Endothelial cell of umbilical vein (primary cell): ENCODE measurements at regions not wholly inside any gene's neighbourhood (a gene's known extent, or its start where the extent isn't known, plus 50 kb on each side); places are given as distances from the start of the nearest gene placed in this dataset.

Experiments
- BruUV-seq: library from RNA; stranded (reverse); fragments of 400-500 nt; replicated peaks from 2 replicates; lab custom pipeline; 2021; lab: Mats Ljungman, UMichigan
- CTCF ChIA-PET: fragments of 300-600, 350-600 bp; sonication (Branson Sonifier 250); formaldehyde crosslinking; loops from one replicate; lab custom pipeline; 2021; ENCODE audit warnings: antibody characterized with exemption, inconsistent platforms; lab: Charles Lee
- POLR2A ChIA-PET: fragments of 300-600, 350-600 bp; sonication (Branson Sonifier 250); formaldehyde crosslinking; loops from one replicate; lab custom pipeline; 2021; ENCODE audit warnings: antibody characterized with exemption, inconsistent platforms; lab: Charles Lee
- DNase-seq: peaks from one replicate; pipeline ENCODE4 v3.0.0-alpha.2; 2011; ENCODE audit warnings: low read depth, low spot score
- FAIRE-seq: peaks from 2 replicates; lab custom pipeline; 2011; peaks lifted over from hg19 to GRCh38; lab: Jason Lieb, UNC
- H2AFZ ChIP-seq: 2 replicates; pipeline ENCODE4 v1.6.0; 2012; ENCODE audit warnings: low read depth, low read length, control low read depth, inconsistent platforms
- H3K27ac ChIP-seq: 2 replicates; pipeline ENCODE4 v1.5.1; 2011; ENCODE audit warnings: low read depth, mild to moderate bottlenecking, control low read depth, low read length, moderate library complexity; ENCODE audit not compliant: insufficient read depth
- H3K27me3 ChIP-seq, 2 experiments: 2 replicates each; pipeline versions ENCODE4 v1.6.0 to v1.6.1; 2011; ENCODE audit warnings: low read length in 2 of 2, mixed read lengths in 1 of 2; ENCODE audit not compliant: control insufficient read depth in 2 of 2, insufficient read depth in 2 of 2
- H3K36me3 ChIP-seq, 2 experiments: 2 replicates in 1 of 2; 3 replicates in 1 of 2; pipeline ENCODE4 v1.5.1; 2011; ENCODE audit warnings: low read length in 2 of 2, mild to moderate bottlenecking in 1 of 2, moderate library complexity in 1 of 2; ENCODE audit not compliant: control insufficient read depth in 2 of 2, insufficient read depth in 2 of 2; ENCODE audit errors: extremely low read depth in 1 of 2
- H3K4me1 ChIP-seq: 3 replicates; pipeline ENCODE4 v1.5.1; 2011; ENCODE audit warnings: mild to moderate bottlenecking, low read length; ENCODE audit not compliant: control insufficient read depth, insufficient read depth; ENCODE audit errors: extremely low read depth
- H3K4me2 ChIP-seq: 2 replicates; pipeline ENCODE4 v1.6.1; 2011; ENCODE audit warnings: low read length, control low read depth, mixed read lengths; ENCODE audit not compliant: insufficient read depth
- H3K4me3 ChIP-seq, 3 experiments: fragments of 200-600 bp in 1 of 3; sonication (generic), shearing (Covaris generic) in 1 of 3; replicated peaks in 1 of 3; 2 replicates each; pipeline ENCODE4 v1.5.1; 2011 to 2016; ENCODE audit warnings: control low read depth in 3 of 3, low read length in 3 of 3, mild to moderate bottlenecking in 2 of 3, inconsistent platforms in 1 of 3, low read depth in 1 of 3, moderate library complexity in 1 of 3; ENCODE audit not compliant: insufficient read depth in 1 of 3
- H3K79me2 ChIP-seq: 2 replicates; pipeline ENCODE4 v1.6.0; 2012; ENCODE audit warnings: low read length, inconsistent platforms; ENCODE audit not compliant: control insufficient read depth, insufficient read depth
- H3K9ac ChIP-seq: replicated peaks from 2 replicates; pipeline ENCODE3; 2011; ENCODE audit warnings: low read length, control low read depth; ENCODE audit not compliant: insufficient read depth; ENCODE audit errors: extremely low read depth
- H3K9me1 ChIP-seq: replicated peaks from 3 replicates; pipeline ENCODE4 v1.6.0; 2011; ENCODE audit warnings: mild to moderate bottlenecking, low read length; ENCODE audit not compliant: control insufficient read depth, insufficient read depth; ENCODE audit errors: extremely low read depth
- H3K9me3 ChIP-seq: replicated peaks from 2 replicates; pipeline ENCODE4 v1.5.1; 2012; ENCODE audit warnings: low read length, inconsistent platforms; ENCODE audit not compliant: control insufficient read depth, insufficient read depth
- H4K20me1 ChIP-seq: replicated peaks from 2 replicates; pipeline ENCODE3; 2011; ENCODE audit warnings: mild to moderate bottlenecking, low read length; ENCODE audit not compliant: control insufficient read depth, insufficient read depth; ENCODE audit errors: extremely low read depth
- CTCF ChIP-seq, 2 donors: IDR thresholded peaks; 1 replicate in 1 of 2; 2 replicates in 1 of 2; pipeline ENCODE4 v1.5.1; 2011; ENCODE audit warnings: low read length in 2 of 2, mild to moderate bottlenecking in 2 of 2, moderate library complexity in 2 of 2, control low read depth in 1 of 2, inconsistent platforms in 1 of 2, low read depth in 1 of 2; ENCODE audit not compliant: insufficient read depth in 1 of 2; ENCODE audit errors: extremely low read depth in 1 of 2
- EZH2 ChIP-seq: IDR thresholded peaks from 2 replicates; pipeline ENCODE4 v1.6.1; 2012; ENCODE audit warnings: borderline replicate concordance, low read depth, mild to moderate bottlenecking, moderate library complexity, low read length, inconsistent platforms; ENCODE audit not compliant: severe bottlenecking
- FOS ChIP-seq: IDR thresholded peaks from 2 replicates; pipeline ENCODE4 v1.6.1; 2011; ENCODE audit warnings: mild to moderate bottlenecking, low read length, moderate library complexity, borderline replicate concordance; ENCODE audit not compliant: insufficient read depth
- GATA2 ChIP-seq: IDR thresholded peaks from 2 replicates; pipeline ENCODE4 v1.7.0; 2011; ENCODE audit warnings: low read depth, mild to moderate bottlenecking, moderate library complexity, mixed read lengths, low read length; ENCODE audit not compliant: insufficient read length, insufficient read depth
- JUN ChIP-seq: IDR thresholded peaks from 2 replicates; pipeline ENCODE4 v1.6.1; 2011; ENCODE audit warnings: borderline replicate concordance, low read depth; ENCODE audit not compliant: insufficient read length, insufficient read depth
- MAX ChIP-seq: IDR thresholded peaks from 2 replicates; pipeline ENCODE4 v1.6.1; 2011; ENCODE audit not compliant: insufficient read depth, insufficient read length
- MYC ChIP-seq: IDR thresholded peaks from one replicate; pipeline ENCODE4 v1.6.1; 2011; ENCODE audit warnings: mild to moderate bottlenecking, low read depth, low read length
- POLR2A ChIP-seq: IDR thresholded peaks from 2 replicates; pipeline ENCODE4 v1.6.1; 2012; ENCODE audit warnings: low read depth, mild to moderate bottlenecking, control low read depth, low read length
- POLR2AphosphoS5 ChIP-seq: IDR thresholded peaks from 2 replicates; pipeline ENCODE4 v1.6.1; 2012; ENCODE audit warnings: low read depth, mild to moderate bottlenecking, control low read depth, low read length, moderate library complexity; ENCODE audit not compliant: insufficient read depth
- dilution Hi-C: fragments of 300-500 bp; cut with MboI; formaldehyde crosslinking; loops from one replicate; pipeline ENCODE4 v1.15.0; 2019; ENCODE audit warnings: low sequenced_read_pairs; ENCODE audit not compliant: extremely low pct_ligation_motif_present
- intact Hi-C: fragments of 100-400 bp; cut with micrococcal nuclease; formaldehyde crosslinking; loops from one replicate; pipeline ENCODE4 v1.10.0; 2022

DNA sequence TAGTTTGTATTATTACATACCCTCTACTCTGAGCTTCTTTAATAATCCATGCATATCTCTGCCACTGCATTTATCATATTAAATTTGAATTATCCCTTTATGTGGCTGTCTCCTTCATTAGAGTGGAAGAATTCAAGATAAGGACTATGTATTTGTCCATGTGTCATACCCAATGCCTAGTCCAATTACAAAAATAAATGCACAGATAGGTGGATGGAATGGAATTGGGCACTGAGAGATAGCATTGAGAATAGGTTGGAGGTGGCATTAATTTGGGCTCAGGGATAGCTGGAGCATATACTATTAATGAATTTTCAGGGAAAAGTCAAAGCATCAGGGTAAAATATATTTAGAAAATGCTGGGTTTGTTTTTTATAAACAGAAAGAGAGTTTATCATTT, 893.2 kb downstream of the EPHA4 start:
- CTCF ChIA-PET: no interaction called here
- H3K27me3 ChIP-seq: no peaks in the 10 kb centered on the region
- dilution Hi-C loops (no loop called here), intact Hi-C loops (no loop called here)
- TF ChIP-seq EZH2 (no peak), POLR2A (no peak), JUN (no peak), FOS (no peak)
- H3K4me3 ChIP-seq: no peak overlapping the region
- no peak overlapping the region for H3K27ac ChIP-seq
- FAIRE-seq (no peak), DNase-seq (no peak)
- POLR2A ChIA-PET: no interaction called here
- H3K4me1 ChIP-seq: no peaks in the 10 kb centered on the region
- H3K4me2 ChIP-seq: no peak overlapping the region
- no peaks in the 10 kb centered on the region for H3K9me1 ChIP-seq
- H4K20me1 ChIP-seq: no peaks in the 10 kb centered on the region
- H3K79me2 ChIP-seq: no peaks in the 10 kb centered on the region
- no peak overlapping the region for H2AFZ ChIP-seq
- BruUV-seq: no TSS peak
- no peaks in the 10 kb centered on the region for H3K36me3 ChIP-seq
- no peaks in the 10 kb centered on the region for H3K9me3 ChIP-seq
- no peak overlapping the region for H3K9ac ChIP-seq

GRCh38 chr2:220682616-220683015, 889.5 kb downstream of the EPHA4 start:
- Histone ChIP-seq H3K4me1 (no peaks in the 10 kb centered on the region), H3K79me2 (no peaks in the 10 kb centered on the region), H2AFZ (no peak overlapping the region), H3K9me1 (no peaks in the 10 kb centered on the region), H3K9me3 (no peaks in the 10 kb centered on the region), H3K4me2 (no peak overlapping the region), H3K4me3 (no peak overlapping the region), H3K9ac (no peak overlapping the region), H3K27ac (no peak overlapping the region), H3K27me3 (no peaks in the 10 kb centered on the region), H3K36me3 (no peaks in the 10 kb centered on the region), H4K20me1 (no peaks in the 10 kb centered on the region)
- intact Hi-C loops (loop anchor here (10.0 kb wide), 3 partner anchors 602 to 1042 kb away; no protein-coding TSS in a partner anchor), dilution Hi-C loops (no loop called here)
- DNase-seq (no peak), FAIRE-seq (no peak)
- BruUV-seq: no TSS peak
- ChIA-PET POLR2A (no interaction called here), CTCF (no interaction called here)
- TF ChIP-seq EZH2 (no peak), POLR2AphosphoS5 (no peak), FOS (no peak), MAX (no peak), MYC (no peak), JUN (no peak), CTCF (IDR thresholded peaks at IDR 0.05; ENCODE audit: extremely low read depth in 1 of 2, insufficient read depth in 1 of 2, low read depth in 1 of 2, low read length in 2 of 2) (no peak), GATA2 (no peak), POLR2A (no peak)
